HG03097 (cell line): ENCODE measurements at regions not wholly inside any gene's neighbourhood (a gene's known extent, or its start where the extent isn't known, plus 50 kb on each side); places are given as distances from the start of the nearest gene placed in this dataset.

Experiments
- ATAC-seq: cut with Tn5 transposase; IDR thresholded peaks from one replicate; pipeline ENCODE4 v1.9.1; 2021; ENCODE audit not compliant: unreplicated experiment, low FRiP score

DNA sequence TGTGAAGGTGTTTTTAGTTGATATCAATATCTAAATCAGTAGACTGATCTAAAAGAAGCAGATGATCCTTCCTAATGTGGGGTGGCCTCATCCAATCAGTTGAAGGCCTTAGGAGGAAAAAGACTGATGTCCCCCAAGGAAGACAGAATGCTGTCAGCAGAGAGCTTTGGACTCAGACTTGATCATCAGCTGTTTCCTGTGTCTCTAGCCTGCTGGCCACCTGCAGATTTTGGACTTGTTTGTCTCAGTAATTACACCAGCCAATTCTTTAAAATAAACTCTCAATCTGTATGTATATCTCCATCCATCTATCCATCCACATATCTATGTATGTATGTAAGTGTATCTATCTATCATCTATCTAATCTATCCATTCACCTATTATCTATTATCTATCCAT, 301.3 kb downstream of the LPIN1 start:
- ATAC-seq = no peak

DNA sequence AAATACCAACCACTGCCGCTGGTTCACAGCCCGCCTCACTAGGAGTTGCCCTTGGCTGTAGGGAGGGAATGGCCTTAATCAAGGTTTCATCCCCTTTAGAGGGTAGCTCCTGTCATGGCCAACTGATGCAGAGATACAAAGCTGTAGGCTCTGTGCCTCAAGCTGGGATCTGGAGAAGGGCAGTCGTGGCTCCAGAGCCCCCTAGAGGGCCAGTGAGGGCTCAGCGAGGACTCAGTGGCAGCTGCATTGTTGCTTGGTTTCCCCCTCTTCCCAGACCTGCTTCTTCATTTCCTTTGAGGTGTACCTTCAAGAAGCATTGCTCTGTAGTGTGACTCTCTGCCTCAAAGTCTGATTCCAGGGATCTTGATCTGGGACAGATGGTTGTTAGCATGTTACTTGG, 302.1 kb downstream of the LPIN1 start:
- no peak for ATAC-seq

DNA sequence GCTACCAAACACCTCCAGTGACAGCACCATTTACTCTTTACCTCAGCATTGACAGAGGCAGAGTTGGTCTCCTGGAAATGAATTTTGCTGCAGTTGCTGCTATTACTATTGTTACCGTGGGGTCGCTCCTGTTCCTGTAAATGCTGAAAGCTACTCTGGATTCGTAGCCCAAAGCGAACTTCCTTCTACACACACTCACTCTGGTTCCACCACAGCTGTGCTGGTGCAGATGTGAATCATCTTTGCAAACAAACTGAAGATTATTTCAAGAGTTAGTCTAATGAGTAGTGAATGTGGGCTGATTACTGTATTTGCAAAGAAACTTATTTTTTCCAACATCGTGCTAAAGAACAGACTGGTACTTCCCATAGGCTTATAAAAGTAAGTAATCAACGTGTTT, 304.0 kb downstream of the LPIN1 start:
- no peak for ATAC-seq

DNA sequence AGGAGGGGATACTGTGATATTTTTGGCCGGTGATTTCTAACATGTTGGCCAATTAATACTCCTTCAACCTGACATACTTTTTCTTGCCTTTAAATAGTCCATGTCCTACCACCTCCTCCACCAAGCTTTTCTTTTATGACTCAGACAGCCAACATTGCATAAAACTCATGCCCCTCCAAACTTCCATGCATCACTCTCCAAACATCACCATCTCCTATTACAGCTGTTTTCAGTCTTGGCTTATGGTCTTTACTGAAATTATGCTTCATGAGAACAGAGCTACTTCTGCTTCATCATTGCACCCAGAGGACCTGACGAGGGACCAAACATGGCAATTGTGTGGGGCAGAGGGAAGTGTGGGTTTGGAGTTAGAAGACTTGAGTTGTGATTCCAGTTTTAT, 305.4 kb downstream of the LPIN1 start:
- ATAC-seq = no peak

DNA sequence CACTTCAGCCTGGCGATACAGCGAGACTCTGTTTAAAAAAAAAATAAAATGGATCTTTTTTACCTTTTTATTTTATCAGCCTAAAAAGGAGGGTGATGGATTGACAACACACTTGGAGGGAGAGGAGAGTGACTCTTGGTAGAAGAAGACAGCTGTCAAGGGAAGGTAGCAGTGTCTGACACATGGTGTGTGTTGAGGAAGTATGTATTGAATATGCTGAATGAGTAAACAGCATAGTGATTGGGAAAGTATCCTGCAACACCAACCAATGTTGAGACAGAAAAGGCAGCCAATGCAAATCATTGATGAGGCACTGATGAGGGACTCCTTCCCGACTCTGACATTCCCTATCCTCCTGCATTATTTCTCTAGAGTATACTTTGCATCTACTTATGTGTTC, 306.4 kb downstream of the LPIN1 start:
- no peak for ATAC-seq

DNA sequence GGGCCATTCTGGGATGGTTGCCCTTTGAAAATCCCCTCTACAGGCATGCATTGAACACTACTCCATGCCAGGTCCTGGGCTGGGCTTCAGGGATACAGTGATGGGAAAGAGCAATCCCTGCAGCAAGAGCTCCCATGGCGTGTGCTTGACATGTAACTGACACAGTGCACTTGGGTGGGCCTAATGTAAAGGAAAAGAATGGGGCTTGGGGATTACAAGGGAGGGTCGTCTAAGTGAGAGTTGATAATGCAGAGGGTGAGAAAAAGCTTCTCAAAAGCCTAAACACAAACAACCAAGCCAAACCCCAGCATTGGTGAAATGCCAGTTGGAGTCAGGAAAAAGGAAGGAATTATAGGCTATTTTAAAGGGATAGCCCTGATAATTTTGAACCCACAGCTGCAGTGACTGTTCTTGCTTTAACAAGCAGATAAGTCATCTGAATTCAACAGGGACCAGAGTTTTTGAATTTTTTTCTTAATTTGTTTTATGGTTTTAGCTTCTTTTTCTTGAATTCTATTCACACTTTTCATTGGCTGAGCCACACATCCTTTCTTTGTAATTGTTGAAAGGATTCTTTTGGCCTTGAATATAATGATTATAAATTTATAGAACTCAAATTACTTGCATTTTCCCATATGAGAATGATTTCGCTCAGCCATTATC, 308.7 kb downstream of the LPIN1 start:
- no peak for ATAC-seq

DNA sequence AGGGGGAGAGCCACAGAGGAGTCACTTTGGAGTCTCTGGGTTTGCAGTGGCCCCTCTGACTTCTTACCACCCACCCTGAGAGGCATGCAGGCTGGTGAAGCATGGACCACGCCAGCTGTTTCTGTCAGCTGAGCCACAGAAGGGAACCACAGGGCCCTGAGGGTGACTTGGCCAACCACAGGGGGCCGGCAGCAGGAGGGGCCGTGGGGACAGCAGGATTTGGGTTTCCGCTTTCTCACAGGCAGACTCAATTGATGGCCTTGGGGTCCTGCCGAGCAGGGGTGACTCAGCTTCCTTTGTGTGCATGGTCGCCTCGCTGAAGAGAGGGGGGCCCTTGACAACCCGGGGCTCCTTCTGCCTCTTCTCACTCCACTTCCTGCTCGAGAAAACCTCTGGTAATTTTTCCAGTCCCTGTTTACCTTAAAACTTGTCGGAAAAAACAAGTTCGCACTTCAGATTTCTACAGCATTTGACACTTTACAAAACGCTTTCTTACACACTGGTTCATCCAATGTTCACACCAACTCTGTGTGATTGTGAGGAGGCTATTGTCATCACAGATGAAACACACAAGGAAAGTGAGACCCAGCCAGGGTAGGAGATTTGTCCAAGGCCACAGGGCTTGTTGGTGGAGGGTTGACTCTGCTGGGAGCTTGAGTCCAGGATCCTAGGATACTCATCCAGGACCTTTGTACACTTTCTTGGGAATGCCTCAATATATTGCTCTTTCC, 311.2 kb downstream of the LPIN1 start:
- peak; percentile 86 for ATAC-seq

DNA sequence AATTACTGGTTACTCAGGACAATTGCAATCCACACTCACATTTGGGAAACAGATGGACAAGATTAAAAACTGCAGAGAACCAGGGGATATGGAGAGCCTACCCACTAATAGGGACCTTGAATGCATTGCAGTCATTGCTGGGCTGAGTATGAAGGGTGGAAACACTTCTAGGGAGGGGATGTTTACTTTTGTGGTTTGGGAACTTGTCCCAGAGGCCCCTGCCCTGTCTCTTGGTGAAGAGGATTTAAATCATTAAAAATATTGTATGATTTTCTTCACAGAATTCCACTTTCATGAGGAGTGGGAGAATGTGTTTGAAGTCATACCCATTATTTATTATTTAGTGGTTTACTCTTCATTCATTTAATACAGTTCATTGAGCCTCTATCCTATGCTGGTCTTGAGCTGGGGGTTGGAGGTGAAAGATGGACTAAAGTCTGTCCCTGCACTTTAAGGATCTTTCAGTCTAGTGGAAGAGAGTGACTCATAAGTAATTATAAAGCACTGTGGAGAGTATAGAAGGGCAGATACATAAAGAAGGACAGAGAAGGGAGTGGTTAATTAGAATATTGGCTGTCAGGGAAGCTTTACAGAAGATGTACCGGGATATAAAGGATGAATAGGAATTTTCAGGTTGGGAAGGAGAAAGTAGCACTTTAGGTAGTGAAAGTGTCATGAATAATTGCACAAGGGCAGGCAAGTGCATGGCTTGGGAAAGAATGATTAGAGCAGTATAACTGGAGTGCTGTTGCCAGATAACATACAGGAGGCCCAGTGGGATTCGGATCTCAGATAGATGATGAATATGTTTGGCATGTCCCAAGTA, 313.4 kb downstream of the LPIN1 start:
- ATAC-seq = no peak

DNA sequence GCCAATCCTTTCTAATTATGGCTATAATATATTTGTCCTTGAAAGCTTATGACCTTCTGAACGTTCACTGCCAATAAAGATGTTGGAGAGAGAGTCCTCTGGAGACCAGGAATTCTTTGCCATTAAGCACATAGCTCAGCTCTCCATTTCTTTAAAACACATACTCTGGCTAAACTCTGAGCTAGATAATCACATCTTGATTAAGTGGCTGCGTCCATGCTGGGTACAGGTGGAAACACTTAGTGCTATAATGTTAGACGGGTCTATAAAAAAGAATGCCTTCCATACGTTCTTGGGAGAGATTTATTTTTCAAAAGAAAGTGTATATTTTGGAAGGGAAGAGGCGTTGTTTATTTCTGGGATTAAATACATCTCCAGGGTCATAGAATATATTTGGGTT, 314.5 kb downstream of the LPIN1 start:
- ATAC-seq = no peak

DNA sequence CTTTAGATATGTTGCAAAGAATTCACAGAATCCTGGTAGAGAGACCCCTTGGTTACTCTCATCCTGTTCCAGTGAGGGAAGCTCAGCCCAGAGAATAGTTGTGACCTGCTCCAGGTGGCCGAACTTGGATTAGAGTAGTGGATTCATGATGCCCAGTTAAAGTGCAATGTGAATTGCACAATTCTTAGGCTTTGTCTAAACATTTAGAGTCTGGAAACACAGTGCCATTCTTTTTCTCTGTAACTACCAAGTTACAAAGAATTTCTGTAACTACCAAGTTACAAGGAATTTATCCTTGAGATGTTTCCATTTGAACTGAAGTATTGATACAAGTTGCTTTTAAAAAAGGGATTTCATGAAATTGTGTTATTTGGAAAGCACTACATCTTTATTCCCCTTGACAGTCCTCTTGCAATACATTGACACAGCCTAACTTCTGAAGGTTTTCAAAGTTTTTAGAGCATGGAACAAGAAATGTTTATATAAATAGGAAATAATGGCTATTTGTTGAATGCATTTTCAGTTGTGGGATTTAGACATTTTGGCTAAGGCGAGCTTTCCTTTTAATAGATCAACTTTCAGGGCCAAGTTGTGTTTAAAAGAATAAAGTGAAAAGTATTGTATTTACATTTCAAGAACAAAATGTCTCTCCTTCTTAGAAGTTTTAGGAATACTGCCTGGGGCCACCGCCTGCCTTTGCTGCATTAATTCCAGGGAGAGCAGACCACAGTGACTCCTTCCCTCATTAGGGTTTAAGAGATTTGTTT, 315.0 kb downstream of the LPIN1 start:
- ATAC-seq = no peak

DNA sequence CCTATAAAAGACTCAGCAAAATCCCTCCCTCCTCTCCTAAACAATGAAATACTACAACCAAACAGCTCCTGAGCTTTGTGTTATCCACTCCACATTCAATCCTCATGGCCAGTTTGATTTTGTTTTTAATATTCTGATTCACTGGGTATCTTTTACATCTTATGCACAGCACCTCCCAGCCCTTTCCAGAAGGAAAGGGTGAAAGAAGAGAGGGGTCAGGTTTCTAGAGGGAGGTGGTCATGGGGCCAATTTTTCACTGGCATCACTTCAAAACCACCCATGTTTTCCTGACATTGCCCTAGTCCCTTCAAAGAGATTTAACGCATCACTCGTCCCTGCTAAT, 315.6 kb downstream of the LPIN1 start:
- no peak for ATAC-seq

DNA sequence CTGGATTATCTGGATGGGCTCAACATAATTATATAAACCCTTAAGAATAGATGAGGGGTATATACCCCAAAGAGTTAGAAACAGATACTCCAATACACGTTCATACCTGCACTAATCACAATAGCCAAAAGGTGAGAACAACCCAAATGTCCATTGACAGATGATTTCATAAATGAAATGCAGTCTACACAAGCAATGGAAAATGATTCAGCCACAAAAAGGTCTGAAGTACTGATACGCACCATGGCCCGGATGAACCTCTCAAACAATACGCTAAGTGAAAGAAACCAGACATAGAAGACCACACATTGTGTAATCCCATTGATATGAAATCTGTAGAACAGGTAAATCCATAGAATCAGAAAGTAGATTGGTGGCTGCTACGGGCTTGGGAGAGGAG, 316.8 kb downstream of the LPIN1 start:
- ATAC-seq = no peak

DNA sequence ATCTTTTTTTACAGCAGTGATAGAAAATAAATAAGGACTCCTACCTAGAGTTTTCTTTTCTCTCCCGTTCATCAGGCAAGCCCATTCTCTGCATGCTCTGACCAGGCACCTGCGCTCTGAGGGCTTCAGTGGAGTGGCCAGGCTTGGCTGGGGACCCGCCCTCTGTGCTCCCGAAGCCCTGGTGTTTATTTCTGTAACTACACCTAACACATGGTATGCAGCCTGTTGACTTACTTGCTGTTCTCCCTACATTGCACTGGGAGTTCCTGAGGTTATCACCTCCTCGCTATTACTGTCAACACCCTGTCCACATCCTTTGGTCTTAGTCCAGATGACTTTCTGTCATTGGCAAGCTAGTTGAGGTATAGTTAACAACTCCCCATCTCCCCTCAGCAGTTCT, 317.7 kb downstream of the LPIN1 start:
- no peak for ATAC-seq

DNA sequence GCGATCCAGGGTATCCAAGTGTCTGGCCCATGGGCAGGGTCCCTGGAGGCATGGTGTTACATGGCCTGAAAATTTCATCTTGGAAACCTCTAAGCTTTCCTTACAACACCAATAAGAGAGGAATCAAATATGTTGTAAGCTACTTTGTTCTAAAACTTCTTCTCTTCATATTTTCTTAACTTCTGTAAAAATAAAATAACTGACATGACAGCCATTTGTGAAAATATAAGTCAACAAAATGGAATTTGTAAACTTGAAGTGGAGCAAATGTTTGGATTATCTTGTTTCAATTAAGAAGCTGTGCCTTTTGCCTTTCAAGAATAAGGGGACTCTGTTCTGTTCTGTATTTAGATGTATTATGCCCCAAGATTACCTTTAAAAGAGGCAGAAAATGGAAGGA, 319.7 kb downstream of the LPIN1 start:
- ATAC-seq = no peak

DNA sequence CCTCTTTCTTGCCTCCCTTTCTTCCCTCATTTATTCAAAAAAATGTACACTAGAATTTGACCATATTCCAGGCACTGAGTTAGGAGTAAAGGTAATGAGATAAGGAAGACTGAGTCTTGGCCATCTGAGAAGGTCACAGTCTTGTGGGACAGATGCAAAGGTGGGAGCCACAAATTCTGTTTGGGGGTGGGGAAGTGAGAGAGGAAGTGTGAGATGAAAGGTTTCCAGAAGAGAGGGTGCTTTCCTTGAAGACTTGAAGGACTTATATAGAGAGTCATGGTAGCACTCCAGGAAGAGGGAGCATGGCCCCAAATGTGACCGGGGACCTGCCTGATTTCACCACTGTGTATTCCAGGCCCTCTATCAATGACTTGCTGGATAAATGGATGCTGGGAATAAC, 320.6 kb downstream of the LPIN1 start:
- ATAC-seq = no peak

DNA sequence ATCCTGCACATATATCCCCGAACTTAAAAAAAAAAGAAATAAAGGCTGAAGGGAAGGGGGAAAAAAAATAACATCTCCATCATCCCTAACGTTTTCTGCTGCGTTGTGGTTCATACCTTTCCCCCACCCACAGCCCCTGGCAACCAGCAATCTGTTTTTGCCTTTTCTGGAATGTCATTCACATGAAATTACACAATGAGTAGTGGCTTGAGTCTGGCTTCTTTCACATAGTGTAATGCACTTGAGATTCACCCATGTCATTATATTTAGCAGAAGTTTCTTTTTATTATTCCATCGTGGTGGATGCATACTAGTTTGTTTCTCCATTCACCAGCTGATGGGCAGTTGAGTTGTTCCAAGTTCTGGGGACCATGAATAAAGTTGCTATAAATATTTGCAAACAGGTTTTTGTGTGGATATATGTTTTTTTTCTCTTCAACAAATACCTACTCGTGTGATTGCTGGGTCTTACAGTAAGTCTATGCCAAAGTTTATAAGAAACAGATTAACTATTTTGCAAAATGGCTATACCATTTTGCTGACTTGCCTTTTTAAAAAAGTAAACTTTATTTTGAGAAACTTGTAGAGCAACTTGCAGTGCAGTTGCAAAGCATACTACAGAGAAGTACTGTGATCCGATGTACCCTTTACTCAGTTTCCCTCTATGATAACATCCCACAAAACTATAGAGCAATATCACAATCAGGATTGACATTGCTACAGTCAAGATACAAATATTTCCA, 322.5 kb downstream of the LPIN1 start:
- ATAC-seq = no peak

DNA sequence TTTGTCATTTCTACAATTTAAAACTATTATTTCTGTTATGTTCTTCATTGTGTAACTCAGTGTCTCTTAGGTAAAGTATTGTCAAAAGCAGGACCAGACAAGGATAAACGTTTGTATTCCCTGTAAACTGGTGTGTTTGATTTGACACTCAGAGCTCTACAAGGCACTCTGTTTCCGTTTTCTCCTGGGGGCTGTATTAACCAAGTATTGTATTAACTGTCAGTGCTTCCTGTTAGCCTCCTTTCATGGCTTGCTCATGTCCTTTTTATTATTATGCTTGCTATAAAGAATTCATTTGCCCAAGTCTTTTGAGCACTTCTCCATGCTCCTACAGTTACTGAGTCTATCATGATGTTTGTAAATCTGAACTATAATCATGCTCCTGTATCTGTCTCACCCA, 323.7 kb downstream of the LPIN1 start:
- no peak for ATAC-seq

DNA sequence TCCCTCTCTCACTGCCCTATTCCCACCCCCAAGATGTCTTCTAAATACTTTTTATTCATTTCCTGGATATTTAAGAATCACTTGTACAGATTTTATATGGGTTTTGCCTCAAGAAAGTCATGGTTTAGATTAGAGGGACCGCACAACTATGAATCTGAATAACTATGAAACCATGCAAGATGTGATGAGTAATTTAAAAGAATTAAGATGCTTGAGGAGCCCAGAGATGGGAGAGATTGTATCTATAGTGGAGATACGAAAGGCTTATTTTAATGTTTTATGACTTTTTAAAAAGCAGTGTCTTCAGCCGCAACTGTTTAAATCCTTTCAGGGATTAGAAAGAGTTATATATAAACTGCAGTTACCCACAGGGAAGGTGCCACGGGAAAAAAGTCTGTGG, 324.1 kb downstream of the LPIN1 start:
- no peak for ATAC-seq

DNA sequence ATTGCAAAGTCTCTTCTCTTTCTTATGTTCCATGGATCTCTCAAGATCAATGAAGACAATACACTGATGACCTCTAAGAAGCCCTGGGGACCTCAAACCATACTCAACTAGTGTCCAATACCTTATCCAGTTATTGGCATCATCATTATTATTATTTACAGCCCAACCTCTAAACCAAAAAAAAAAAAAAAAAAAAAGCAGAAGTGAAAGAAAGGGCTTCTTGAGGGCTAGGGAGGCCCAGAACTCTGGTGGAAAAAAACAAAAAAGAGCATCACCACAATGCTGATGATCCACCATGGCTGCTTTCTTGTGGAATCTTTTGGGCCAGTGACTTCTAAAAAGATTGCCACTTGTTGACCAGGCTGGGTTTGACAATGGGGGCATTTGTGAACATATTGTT, 324.9 kb downstream of the LPIN1 start:
- ATAC-seq = peak; percentile 47

DNA sequence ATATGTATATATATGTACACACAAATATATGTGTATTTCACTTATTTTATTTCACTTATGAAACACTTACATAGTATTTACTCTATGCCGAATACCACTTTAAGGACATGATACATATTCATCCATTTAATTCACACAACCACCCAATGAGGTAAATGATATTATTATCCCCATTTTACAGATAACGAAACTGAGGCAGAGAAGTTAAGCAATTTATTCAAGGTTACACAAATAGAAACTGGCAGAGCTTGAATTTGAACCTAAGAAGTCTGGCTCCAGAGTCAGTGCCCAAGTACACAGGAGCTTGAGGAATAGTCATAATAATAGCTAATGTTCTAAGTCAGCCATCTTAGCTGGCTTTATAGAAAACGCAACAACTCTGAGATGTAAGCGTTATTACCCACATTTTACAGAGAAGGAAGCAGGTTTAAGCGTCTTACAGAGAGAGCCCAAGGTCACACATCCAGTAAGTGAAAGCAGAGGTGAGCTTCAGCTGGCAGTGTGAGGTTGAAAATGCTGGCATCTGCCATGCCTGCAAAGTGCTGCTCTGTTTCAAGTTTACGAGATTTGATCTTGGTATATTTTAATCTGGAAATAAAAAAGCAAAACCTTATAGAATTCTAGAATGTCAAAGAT, 326.9 kb downstream of the LPIN1 start:
- ATAC-seq = no peak
